Stimulated activated CD4-positive, alpha-beta T cell treated with anti-CD3 and anti-CD28 coated beads, TNF-alpha, amount 100 ng/mL, for 48 hours (primary cell): ENCODE measurements at regions not wholly inside any gene's neighbourhood (a gene's known extent, or its start where the extent isn't known, plus 50 kb on each side); places are given as distances from the start of the nearest gene placed in this dataset.

ENCODE experiments used
- DNase-seq, 3 donors: peaks; one replicate each; pipeline ENCODE4 v3.0.0-alpha.2; 2020; ENCODE audit warnings: low read depth in 3 of 3

GRCh38 chr2:120881981-120882788 is 146.5 kb downstream of the GLI2 start:
- no peak for DNase-seq

- no peak for DNase-seq
Measured at GRCh38 chr2:120883607-120884440, 148.2 kb downstream of the GLI2 start.

DNA sequence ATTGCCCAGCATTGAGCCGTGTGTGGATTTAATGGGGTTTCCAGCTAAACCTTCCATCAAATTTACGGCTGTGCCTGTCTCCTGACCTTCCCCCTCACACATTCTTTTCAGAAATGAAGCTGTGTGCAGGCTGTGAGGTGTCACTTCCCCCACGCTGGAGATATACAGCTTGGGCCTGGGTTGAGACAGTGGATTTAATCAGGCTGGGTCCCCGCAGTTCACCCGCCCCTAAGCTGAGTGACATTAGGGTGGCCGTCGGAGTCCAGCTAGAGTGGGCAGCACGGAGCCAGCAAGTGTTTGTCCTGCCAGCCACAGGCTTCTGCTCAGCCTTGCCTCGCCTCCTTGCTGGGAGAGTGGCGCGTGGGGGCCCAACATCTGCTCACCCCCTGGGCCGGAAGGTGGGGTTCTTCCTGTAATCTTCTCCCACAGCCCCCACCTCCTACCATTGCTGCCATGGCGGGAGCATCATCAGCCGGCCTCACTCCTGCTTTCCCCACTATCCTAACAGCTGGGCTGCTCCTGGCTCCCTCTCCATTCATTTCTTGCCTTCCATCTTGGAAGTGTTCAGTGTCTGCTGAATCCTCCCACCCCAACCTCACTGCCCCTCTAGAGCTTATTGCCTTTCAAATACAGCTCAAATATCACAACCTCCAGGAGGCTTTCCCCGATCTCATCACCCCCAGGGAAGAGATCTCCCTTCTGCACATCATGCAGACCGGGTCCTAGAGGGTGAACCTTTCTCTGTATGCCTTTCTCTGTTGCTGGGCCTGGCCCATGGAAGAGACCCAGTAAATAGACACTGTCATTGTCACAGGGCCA is 149.0 kb downstream of the GLI2 start:
- DNase-seq = no peak

DNA sequence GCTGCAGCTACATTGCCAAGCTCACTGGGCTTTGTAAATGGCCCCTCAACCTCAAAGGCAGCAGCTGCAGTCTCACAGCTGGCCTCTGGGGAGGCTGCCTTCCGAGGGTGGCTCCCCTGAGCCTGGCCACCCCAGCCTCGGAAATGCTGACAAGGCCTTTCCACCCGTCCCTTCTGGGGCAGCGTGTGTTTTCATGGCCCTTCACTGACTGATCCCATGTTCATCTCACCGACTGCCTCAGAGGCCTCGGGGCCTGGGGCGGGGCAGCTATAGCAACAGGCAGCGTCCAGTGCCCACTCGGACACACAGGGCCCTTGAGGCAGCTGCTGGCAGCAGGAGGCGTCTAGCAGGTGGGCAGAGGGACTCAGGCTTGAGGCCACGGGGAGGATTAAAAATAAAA is 149.7 kb downstream of the GLI2 start:
- no peak for DNase-seq

GRCh38 chr2:120885749-120886148 is 150.1 kb downstream of the GLI2 start:
- no peak for DNase-seq

GRCh38 chr2:120886534-120887319 is 151.1 kb downstream of the GLI2 start:
- no peak for DNase-seq

DNA sequence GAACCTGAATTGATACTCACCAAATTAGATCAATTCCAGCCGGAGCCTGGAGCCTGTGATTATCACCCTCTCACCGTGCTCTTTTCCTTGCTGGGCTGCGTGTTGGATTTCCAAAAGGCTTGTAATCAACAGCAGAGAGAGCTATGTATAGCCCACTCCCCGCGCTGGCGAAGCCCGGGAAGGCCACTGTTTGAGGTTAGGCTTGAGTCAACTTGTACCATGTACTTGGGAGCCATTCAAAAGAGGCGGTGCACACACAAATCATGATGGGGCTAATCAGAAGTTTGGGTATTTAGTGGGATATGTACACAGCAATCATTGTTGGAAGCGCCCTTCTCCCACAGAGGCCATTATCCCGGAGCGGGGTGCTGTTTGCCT is 151.6 kb downstream of the GLI2 start:
- no peak for DNase-seq

- no peak for DNase-seq
Measured at GRCh38 chr2:120887741-120888231, 152.1 kb downstream of the GLI2 start.

DNA sequence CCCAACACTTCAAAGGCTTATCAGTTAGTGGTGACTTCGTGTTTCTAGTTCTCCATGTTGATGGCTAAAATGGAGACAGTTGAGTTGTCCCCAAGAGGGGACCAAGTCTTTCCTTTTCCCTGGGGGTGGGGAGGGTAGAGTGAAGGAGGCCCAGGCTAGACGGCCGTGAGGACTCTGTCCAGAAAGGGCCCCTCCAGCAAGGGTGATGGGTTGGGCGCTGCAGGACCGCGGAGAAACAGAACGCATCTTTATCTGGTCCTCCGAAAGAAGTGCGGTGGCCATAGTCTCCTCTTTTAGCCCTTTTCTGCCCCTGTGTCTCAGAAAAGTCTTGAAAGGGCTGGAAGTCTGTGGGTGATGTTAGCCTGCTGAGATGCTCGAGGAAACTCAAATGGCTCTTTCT is 153.2 kb downstream of the GLI2 start:
- DNase-seq = no peak

DNA sequence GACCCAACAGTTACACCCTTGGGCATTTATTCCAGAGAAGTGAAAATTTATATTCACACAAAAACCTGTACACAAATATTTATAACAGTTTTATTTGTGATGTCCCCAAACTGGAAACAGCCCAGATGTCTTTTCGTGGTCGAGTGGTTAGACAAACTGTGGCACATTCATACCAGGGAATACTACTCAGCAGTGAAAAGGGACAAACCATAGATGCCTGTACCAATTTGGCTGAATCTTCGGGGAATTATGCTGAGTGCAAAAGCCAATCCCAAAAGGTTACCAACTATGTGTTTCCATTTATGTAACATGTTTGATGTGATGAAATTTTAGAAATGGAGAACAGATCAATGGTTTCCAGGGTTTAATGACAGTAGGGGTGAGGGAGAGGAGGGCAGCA is 154.3 kb downstream of the GLI2 start:
- no peak for DNase-seq

DNA sequence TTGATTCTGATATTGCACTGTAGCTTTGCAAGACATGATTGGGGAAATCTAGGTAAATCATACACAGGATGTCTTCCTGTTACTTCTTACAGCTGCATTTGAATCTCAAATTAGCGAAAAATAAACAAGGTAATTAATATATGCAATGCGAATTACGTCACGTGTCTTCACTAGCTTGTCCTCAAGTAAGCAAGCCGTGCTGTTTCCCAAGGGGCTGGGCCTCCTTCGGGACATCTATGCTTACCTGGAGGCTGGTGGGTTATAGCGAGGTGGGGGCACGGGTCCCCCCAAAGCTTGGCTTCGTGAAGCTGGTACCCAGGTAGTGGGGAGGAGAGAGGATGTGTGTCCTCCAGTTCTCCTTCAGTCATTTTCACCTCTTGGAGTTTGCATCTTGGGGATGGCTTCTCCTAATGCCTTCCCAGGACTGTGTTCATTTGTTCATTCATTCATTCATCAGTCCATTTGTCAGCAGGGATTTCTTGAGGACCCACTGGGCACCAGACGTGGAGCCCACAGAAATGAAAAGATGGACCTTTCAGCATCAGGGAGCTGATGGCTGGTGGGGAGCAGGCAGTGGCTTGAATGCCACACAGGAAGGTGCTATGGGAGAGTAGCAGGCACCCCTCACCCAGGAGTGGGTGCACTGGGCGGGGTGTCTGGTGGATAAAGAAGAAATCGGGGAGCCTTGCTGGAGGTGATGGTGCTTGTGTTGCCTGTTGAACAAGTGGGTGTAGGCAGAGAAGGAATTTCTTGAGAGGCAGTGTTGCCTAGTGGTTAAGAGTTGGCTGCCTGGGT is 155.1 kb downstream of the GLI2 start:
- no peak for DNase-seq

GRCh38 chr2:120892271-120892966 is 156.8 kb downstream of the GLI2 start:
- DNase-seq = no peak

DNA sequence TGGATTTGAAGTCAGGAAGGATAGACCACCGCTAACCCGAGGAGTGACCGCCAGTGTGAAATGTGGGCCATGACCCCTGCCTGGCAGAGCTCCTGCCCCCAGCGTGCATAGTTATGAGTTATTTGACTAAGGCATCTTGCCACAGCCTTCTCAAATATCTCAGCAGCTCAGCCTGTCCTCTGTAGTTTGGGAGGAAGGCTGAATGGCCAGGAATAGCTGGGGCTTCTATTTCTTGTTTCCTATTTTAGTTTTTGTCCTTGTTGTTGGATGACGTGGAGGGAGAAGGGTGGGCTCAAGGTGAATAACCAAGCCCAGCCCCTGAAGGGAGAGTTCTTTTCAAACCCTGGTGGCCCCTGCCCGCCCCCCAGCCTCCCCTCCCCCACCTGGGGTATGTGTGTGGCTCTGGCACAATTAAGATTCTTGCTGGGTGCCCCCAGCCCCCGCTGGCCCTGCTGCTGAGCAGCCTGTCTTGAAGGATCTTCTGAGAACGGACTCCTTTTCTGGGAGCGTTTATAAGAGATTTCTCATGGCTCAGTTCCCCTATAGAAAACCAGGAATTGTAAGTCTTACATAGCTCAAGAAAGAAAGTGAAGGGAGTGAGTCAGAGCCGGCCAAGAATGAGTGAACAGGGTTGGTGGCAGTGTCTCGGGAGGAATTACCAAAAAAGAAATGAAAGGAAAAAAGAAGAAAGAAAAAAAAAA is 157.4 kb downstream of the GLI2 start:
- no peak for DNase-seq

DNA sequence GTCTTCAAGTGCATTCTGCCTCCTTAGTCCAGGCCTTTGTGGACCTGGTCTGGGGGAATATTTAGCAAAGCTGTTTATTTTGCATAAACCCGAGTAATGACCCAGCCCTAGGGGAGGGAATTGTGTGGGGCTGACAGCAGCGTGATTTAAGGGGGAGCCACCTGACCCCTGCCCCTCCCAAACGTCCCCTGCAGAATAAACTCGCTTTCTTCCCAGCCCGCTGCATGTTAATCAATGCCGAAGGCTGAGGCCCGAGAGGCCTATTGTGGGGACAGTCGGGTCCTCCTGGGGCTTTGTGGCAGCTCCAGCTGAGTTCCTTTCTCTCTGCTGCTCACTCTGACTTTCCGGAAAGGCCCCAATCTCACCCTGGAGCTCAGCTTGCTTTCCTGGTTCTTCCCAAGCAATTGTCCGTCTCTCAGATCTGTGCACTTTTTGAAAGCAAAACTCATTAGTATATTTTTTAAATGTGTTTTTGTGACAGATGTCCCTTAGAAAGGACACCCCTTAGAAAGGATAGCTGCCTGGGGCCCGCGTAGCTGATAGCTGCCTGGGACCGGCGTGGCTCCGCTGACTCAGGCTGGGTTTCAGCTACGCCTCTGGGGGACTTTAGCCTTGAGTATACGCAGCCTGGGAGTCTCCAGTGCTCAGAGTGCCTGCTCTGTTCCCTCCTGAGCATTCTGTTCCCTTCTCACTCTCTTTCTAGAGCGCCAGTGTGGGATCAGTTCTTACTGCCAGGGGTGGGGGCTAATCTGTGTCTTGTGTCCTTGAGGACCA is 158.3 kb downstream of the GLI2 start:
- no peak for DNase-seq

DNA sequence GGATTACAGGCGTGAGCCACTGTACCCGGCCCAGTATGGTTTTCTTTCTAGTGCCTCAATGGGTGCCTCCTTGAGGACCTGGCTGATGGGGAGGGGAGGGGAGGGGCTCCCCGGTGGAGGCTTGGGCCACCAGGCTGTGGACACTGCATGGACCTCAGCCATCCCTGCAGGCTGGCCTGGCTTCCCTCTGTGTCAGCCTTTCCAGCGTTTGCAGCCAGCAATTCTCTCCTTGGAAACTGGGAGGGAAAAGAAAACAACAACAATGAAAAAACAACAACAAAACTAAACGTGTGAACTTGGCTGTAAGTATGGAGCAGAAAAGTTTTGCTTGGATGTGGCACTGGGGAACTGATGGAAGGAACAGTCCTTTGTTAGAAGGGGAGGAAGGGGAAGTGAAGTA is 159.3 kb downstream of the GLI2 start:
- DNase-seq = no peak

DNA sequence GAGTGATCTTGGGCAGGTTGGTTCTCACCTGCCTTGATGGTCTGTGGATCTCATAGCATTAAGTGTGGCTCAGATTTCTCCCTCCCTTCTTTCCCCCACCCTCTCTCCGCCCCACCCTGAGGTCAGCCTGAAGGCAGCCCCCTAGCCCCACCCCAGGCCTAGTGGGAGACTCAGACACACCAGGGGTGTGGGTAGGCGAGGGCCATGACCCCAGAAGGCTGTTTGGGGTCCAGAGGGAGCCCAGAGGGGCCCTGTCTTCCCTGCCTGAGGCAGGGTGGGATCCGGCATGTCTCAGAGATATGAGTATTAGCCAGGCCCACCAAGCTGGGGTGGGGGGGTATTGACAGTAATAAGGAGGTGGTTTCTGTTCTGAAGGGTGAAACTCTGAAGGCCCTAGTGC is 160.5 kb downstream of the GLI2 start:
- no peak for DNase-seq

DNA sequence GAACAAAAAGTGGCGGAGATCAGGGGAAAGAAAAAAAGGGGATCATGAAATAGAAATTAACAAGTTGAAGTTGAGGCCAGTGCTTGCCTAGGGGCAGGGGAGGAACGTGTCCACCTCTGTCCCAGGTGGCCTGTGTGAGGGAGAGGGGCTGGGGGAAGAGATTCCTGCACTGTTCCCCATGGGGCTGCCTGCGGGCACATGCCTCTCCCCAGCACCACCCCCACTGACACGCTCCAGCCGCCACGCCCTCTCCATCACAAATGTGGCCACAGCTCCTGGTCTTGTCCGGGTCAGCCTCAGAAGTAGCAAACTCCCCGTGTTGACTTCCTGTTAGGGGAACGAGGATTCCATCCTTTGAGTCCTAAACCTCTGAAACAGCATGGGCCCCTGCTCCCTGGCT is 161.2 kb downstream of the GLI2 start:
- DNase-seq = no peak

- DNase-seq = no peak
Measured at GRCh38 chr2:120897399-120897798, 161.7 kb downstream of the GLI2 start.
